Stimulated activated CD8-positive, alpha-beta memory T cell treated with anti-CD3 and anti-CD28 coated beads, Interleukin-7, amount 100 ng/mL, for 48 hours (primary cell): ENCODE measurements at regions not wholly inside any gene's neighbourhood (a gene's known extent, or its start where the extent isn't known, plus 50 kb on each side); places are given as distances from the start of the nearest gene placed in this dataset.

Source experiments
- DNase-seq, 2 donors: peaks; one replicate each; pipeline ENCODE4 v3.0.0-alpha.2; 2020; ENCODE audit warnings: low read depth in 1 of 2; ENCODE audit errors: extremely low read depth in 1 of 2

- no peak for DNase-seq
Measured at GRCh38 chr19:31963746-31964145, 381.7 kb upstream of the ZNF507 start.

DNA sequence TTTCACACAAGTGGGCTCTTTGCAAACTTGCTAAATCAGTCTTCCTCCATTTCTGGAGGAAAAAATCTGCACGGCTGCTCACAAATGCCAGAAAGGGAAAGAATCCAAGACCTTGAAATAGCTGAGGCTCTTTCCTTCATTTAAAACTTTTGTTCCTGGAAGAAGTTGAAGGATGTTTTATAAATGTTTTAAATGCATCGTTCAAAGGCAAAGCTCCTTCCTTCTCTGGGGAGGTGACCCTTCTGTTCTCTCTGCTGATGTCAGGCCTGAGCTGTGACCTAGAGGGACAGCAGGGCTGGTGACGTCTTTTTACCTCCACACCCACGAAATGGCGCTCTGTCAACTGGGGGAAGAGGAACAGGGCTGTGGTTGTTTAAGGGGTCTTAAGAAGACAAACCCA is 376.4 kb upstream of the ZNF507 start:
- DNase-seq = no peak

DNA sequence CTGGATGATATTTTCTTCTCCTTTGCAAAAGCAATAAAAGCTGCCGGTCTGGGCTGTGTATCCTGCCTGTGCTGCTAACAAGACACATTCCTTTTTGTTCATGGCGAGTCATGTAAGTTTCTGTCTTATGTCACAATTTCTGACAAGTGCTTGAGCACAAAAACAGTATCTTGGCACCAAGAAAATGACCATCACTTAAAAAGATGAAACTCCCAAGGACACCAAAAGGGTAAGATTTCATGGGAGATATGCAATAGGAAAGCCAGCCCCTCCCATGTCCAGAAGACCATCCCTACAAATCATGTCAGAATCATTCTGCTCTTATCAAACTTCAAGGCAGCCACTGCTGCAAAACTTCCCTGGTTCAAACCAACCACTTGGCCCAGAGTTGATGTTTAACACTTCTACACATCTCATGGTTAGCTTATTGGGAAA is 375.4 kb upstream of the ZNF507 start:
- no peak for DNase-seq

DNA sequence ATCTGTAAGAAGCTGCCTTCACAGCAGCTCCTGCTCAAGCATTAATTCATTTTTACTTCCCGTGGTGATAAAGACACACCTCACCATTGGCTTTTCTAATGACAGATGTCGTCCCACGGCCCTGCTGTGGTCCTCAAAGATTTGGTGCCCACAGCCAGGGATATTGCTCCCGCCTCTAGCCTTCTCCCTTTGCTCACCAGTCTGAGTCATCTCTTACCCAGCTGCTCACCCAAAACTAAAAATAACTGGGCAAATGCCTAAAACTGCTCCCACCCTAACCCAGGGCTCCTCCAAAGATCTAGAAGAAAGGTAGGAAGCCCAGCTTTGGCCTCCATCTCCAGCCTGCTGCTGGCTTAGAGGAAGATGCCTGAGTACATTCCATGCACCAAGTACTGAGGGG is 371.1 kb upstream of the ZNF507 start:
- no peak for DNase-seq

DNA sequence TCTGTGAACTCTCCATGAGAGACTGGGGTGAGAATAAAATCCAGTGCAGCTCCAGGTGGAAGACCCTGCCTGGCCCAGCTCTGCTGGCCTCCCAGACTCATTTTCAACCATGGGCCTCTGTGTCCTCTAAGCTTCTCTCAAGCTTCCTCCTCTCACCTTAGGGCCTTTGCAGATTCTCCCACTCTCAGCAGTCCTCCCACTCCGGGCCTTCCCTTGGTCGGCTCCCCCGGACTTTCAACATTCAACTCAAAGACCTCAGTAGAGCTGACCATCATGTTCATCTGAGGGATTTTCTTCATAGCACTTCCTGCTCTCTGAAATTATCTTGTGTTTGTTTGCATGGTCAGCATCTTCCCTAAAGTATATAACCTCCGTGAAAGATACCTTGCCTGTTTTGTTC is 370.5 kb upstream of the ZNF507 start:
- DNase-seq = no peak

- no peak for DNase-seq
Measured at GRCh38 chr19:31975461-31975860, 369.9 kb upstream of the ZNF507 start.

DNA sequence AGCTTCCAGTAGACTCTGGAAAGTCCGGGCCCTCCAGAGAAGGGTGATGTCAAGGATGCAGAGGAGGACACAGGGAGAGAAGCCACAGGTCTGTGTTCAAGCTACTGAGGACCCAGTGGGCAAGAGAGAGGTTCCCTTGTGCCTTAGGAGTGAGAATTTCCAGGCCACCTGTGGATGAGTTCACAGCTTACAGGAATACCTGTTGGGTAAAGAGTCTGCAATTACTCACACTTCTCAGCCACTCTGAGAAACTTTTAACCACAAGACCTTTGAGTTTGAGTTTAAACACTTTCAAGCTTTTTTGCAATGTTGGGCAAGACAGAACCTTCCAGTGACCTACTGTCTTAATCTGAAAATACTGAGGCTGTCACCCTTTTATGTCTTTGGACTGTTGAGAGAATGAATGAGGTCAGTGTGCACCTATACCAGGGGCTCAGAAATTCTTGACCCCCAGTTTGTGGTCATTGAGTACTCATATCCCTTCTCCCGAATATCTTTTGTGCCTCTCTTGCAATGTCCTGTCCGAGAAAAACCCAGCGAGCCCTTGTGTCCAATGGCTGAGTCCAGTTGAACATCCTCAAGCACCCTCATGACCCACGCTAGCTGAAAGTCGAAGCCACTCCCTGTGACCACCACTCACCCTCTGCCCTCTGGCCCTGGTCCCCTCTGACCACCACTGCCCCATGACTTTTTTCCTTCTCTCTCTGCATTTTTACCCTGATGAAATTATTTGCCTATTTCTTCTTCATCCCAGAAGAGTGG is 368.5 kb upstream of the ZNF507 start:
- no peak for DNase-seq

- no peak for DNase-seq
Measured at GRCh38 chr19:31979362-31979761, 366.0 kb upstream of the ZNF507 start.

DNA sequence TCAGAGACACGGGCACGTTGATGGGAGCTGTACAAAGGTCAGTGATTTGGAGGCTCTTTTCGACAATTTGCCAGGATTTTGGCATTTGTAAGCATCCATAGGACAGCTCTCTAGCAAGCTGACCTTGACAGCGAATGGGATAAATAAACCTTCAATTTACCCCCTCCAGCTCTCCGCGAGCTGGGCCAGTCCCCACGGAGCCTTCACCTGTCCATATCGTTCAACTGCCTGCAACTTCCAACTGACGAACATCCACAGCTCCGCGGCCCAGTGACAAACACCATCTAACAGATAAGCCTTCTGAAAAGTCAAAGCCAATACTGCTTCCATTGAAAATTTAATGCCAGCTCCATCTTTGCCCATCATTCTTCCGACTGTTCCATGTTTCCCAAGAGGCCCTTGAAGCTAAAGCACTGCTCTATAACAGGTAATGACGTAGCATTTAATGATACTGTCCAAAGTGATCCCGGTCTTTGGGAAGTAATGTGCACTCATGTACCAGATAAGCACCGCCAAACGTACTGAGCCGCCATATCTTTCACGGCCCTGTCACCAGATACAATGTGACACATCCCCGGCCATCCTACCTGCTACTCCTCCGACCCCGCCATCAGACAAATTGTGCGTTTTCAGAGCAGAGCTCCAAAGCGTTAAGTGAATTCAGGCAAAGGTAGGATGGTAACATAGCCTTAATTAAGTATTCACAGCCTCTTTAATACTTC is 365.3 kb upstream of the ZNF507 start:
- DNase-seq = no peak

GRCh38 chr19:31980796-31981195 is 364.6 kb upstream of the ZNF507 start:
- DNase-seq = no peak

DNA sequence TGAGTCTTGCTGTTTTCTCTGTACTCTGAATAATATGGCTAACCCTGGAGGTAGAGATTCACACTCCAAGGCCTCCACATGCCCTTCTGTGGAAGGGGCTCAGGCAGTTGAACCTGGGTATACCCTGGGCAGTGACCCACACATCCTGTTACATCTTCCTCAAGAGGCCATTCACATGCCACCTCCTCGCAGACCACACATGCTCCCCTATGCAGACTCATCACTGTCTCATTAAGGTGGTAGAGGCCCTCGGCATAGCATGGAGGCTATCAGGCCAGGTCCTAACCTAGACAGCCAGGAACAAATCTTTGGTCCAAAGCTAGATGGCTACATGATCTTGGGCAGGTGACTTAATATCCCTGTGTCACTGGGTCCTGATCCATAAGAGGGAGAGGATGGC is 363.9 kb upstream of the ZNF507 start:
- DNase-seq = no peak

DNA sequence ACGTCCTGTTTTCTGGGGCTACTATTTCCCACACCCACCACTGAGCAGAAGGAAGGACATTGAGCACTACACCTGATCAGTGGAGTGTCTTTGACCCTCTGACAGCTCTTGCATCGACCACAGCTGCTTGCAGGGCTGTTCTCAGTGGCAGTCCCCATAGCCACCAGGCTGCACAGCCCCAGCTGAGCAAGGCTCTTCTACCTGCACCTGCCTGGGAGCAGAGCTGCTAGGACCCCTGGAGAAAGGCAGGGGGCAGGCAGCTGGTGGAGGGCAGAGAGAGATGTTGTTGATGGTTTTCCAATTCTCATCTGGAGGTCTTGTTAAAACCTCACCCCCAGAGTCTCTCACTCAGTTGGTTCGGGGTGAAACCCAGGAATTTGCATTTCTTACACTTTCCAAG is 361.8 kb upstream of the ZNF507 start:
- no peak for DNase-seq

DNA sequence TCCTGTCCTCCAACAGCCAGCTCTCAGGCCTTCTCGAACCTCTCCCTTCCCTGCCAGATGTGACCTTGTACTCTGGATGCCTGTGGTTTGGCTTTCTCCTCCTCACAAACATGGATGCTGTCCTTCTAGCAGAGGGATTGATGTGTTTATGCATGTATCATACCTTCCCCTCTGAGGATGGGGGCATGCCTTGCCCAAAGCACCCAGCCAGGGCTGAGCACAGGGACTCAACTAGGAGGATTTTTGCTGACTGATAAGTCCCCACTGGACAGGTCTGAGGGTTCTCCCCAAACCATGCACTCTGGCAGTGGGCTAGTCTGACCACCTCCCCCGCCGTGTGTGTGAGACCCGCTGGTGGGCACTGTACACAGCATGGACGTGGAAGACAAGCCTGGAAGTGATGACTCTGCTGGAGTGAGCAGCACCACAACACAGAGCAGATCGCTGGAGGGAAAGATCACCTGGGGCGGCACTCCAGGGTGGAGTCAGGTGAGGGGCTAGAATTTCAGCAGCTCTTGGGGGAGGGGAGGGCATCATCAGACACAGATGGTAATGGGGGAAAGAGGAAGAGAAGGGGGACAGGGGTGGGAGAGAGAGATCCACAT is 360.3 kb upstream of the ZNF507 start:
- no peak for DNase-seq

GRCh38 chr19:31986951-31987350 is 358.5 kb upstream of the ZNF507 start:
- no peak for DNase-seq

- no peak for DNase-seq
Measured at GRCh38 chr19:31988256-31988655, 357.2 kb upstream of the ZNF507 start.

DNA sequence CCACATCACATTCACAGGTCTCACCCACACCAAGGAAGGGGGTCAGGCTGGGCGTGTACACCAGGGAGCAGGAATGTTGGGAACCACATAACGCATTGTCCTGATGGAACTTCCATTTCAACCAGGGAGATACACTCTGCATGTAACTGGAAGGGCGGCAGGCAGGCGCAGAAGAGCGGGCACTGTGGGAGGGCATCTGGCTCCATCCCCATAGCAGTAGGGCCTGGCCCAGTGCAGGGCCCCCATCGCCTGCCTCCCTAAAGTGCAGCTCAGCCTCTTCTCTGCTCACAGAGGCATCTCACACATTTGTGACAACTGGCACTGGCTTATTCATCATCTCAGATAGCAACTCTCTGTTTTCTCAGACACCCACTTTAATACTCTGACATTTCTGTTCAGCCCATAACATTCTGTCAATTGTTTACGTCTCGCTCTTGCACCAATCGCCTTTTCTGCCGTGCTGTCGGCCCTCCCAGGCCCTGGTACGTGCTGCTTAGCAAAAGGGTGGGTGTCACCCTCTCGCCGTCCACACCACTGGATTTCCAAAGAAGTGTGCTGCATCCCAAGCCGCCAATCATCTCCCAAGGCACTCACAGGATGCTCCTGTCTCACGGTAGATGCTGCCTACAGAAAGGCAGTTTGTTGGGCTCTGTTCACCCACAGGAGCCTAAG is 353.3 kb upstream of the ZNF507 start:
- DNase-seq = no peak

DNA sequence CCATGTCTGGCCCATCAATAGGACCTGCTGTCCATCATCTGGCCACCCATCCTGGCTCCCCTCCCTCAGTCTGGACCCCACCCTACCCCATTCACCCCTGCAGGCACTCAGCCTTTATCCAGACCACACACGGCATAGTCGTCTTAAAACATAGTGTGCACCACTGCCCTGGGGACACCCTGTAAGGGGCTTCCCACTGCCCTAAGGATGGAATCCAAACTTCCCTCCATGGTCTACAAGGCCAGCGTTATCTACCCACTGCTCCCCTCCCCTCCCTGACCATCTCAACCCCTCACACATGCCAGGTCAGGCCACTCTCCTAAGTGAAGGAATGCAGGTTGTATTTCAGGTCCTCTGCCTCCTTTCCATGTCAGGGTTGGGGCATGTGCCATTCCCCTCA is 352.7 kb upstream of the ZNF507 start:
- DNase-seq = no peak

GRCh38 chr19:31995546-31995945 is 349.9 kb upstream of the ZNF507 start:
- no peak for DNase-seq

DNA sequence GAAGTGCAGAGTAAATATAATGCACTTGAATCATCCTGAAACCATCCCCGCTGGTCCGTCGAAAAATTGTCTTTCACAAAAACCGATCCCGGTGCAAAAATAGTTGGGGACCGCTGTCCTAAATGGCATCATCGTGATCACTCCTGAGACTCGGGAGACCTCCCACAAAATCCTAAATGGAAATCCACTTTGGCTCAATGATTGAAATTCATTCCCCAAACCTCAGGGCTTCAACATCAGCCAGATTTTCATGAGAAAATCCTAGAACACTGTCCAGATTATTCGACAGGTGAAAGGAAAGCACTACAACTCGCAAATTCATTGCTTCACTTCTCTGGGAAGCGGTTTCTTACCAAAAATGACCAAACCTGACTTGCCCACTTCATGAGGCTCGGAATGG is 335.3 kb upstream of the ZNF507 start:
- DNase-seq = no peak

GRCh38 chr19:32012206-32012605 is 333.2 kb upstream of the ZNF507 start:
- no peak for DNase-seq

GRCh38 chr19:32012886-32013631 is 332.4 kb upstream of the ZNF507 start:
- DNase-seq = no peak
